ENCODE measurements at regions not wholly inside any gene's neighbourhood (a gene's known extent, or its start where the extent isn't known, plus 50 kb on each side); places are given as distances from the start of the nearest gene placed in this dataset.

GRCh38 chr10:89129911-89130310, 77.2 kb downstream of the CH25H start:
- TF ChIP-seq POLR2A (IDR thresholded peaks at IDR 0.05; ENCODE audit: low read depth, low read length) (no peak), POLR2AphosphoS5 (IDR thresholded peaks at IDR 0.05; ENCODE audit: low read depth, low read length) (no peak)
